H9 (cell line): ENCODE measurements at regions not wholly inside any gene's neighbourhood (a gene's known extent, or its start where the extent isn't known, plus 50 kb on each side); places are given as distances from the start of the nearest gene placed in this dataset.

ENCODE experiments used
- DNase-seq: peaks from one replicate; pipeline ENCODE4 v3.0.0-alpha.2; 2017
- H2AFZ ChIP-seq: one replicate; pipeline ENCODE4 v1.6.1; 2013; ENCODE audit warnings: mild to moderate bottlenecking, low read length, control low read depth, moderate library complexity
- H2AK5ac ChIP-seq: 2 replicates; pipeline ENCODE4 v1.6.1; 2013; ENCODE audit warnings: low read length, control low read depth, mixed read lengths; ENCODE audit not compliant: insufficient read length
- H2BK120ac ChIP-seq: one replicate; pipeline ENCODE4 v1.6.1; 2013; ENCODE audit warnings: low read depth, mild to moderate bottlenecking, low read length, control low read depth, inconsistent platforms; ENCODE audit not compliant: poor library complexity, severe bottlenecking
- H2BK12ac ChIP-seq: 2 replicates; pipeline ENCODE4 v1.6.1; 2013; ENCODE audit warnings: low read length, control low read depth, mixed read lengths, low read depth; ENCODE audit not compliant: insufficient read length
- H2BK15ac ChIP-seq: 2 replicates; pipeline ENCODE4 v1.6.1; 2013; ENCODE audit warnings: low read depth, low read length, control low read depth
- H2BK20ac ChIP-seq: one replicate; pipeline ENCODE4 v1.6.1; 2013; ENCODE audit warnings: low read depth, mild to moderate bottlenecking, low read length, control low read depth, inconsistent platforms; ENCODE audit not compliant: poor library complexity, severe bottlenecking
- H2BK5ac ChIP-seq: 2 replicates; pipeline ENCODE4 v1.6.1; 2013; ENCODE audit warnings: low read length, control low read depth, mixed read lengths; ENCODE audit not compliant: insufficient read length
- H3K14ac ChIP-seq: 2 replicates; pipeline ENCODE4 v1.6.1; 2013; ENCODE audit warnings: low read length, control low read depth; ENCODE audit not compliant: insufficient read depth
- H3K18ac ChIP-seq: 2 replicates; pipeline ENCODE4 v1.6.1; 2013; ENCODE audit warnings: low read depth, mild to moderate bottlenecking, mixed read lengths, low read length, control low read depth; ENCODE audit not compliant: insufficient read length
- H3K23ac ChIP-seq: 2 replicates; pipeline ENCODE4 v1.6.1; 2013; ENCODE audit warnings: low read length, control low read depth, mixed read lengths, low read depth; ENCODE audit not compliant: insufficient read length
- H3K23me2 ChIP-seq: 2 replicates; pipeline ENCODE4 v1.6.1; 2013; ENCODE audit warnings: low read depth, mild to moderate bottlenecking, mixed read lengths, low read length, control low read depth; ENCODE audit not compliant: insufficient read length, poor library complexity, severe bottlenecking
- H3K27ac ChIP-seq: 2 replicates; pipeline ENCODE4 v1.5.1; 2013; ENCODE audit warnings: low read length, control low read depth, mixed read lengths, low read depth; ENCODE audit not compliant: insufficient read length
- H3K27me3 ChIP-seq: 2 replicates; pipeline ENCODE4 v1.6.1; 2013; ENCODE audit warnings: low read length, control low read depth, inconsistent platforms; ENCODE audit not compliant: insufficient read depth
- H3K4ac ChIP-seq: 2 replicates; pipeline ENCODE4 v1.6.1; 2013; ENCODE audit warnings: low read depth, mild to moderate bottlenecking, control low read depth, inconsistent platforms, low read length, moderate library complexity
- H3K4me1 ChIP-seq: 2 replicates; pipeline ENCODE4 v1.6.1; 2013; ENCODE audit warnings: low read length, control low read depth, inconsistent platforms; ENCODE audit not compliant: insufficient read depth
- H3K4me2 ChIP-seq: 2 replicates; pipeline ENCODE4 v1.6.1; 2013; ENCODE audit warnings: low read length, control low read depth, mixed read lengths; ENCODE audit not compliant: insufficient read length, insufficient read depth
- H3K56ac ChIP-seq: 2 replicates; pipeline ENCODE4 v1.6.1; 2013; ENCODE audit warnings: low read depth, mild to moderate bottlenecking, mixed read lengths, low read length, control low read depth; ENCODE audit not compliant: insufficient read length
- H3K79me1 ChIP-seq: 2 replicates; pipeline ENCODE4 v1.6.1; 2013; ENCODE audit warnings: low read depth, mild to moderate bottlenecking, moderate library complexity, low read length, control low read depth, inconsistent platforms; ENCODE audit not compliant: insufficient read depth, poor library complexity, severe bottlenecking
- H3K79me2 ChIP-seq: 2 replicates; pipeline ENCODE4 v1.6.1; 2013; ENCODE audit warnings: low read length, control low read depth, inconsistent platforms; ENCODE audit not compliant: insufficient read depth
- H3K9ac ChIP-seq: 2 replicates; pipeline ENCODE4 v1.6.1; 2013; ENCODE audit warnings: low read length, control low read depth, mixed read lengths; ENCODE audit not compliant: insufficient read length; ENCODE audit errors: extremely low read depth
- H3K9me3 ChIP-seq: one replicate; pipeline ENCODE4 v1.6.1; 2013; ENCODE audit warnings: low read depth, low read length, inconsistent platforms; ENCODE audit not compliant: control insufficient read depth
- H3T11ph ChIP-seq: one replicate; pipeline ENCODE4 v1.6.1; 2013; ENCODE audit warnings: mild to moderate bottlenecking, low read length, control low read depth, inconsistent platforms
- H4K20me1 ChIP-seq: one replicate; pipeline ENCODE4 v1.6.1; 2013; ENCODE audit not compliant: control insufficient read depth, insufficient read length, insufficient read depth
- H4K5ac ChIP-seq: 2 replicates; pipeline ENCODE4 v1.6.1; 2013; ENCODE audit warnings: low read depth, mild to moderate bottlenecking, mixed read lengths, low read length, control low read depth; ENCODE audit not compliant: insufficient read length
- H4K8ac ChIP-seq: replicated peaks from 2 replicates; pipeline ENCODE4 v1.6.1; 2013; ENCODE audit warnings: low read length, control low read depth, mixed read lengths, low read depth; ENCODE audit not compliant: insufficient read length
- H4K91ac ChIP-seq: 2 replicates; pipeline ENCODE4 v1.6.1; 2013; ENCODE audit warnings: low read depth, mild to moderate bottlenecking, moderate library complexity, mixed read lengths, low read length, control low read depth; ENCODE audit not compliant: insufficient read length
- H3K27ac Mint-ChIP-seq, 3 experiments: 2 replicates in 2 of 3; 3 replicates in 1 of 3; pipeline ENCODE4 v1.8.0; 2020 to 2021; ENCODE audit warnings: mixed read lengths in 3 of 3, mild to moderate bottlenecking in 1 of 3, moderate library complexity in 1 of 3
- H3K27me3 Mint-ChIP-seq: 2 replicates; pipeline ENCODE4 v1.8.0; 2021; ENCODE audit warnings: low read depth, mild to moderate bottlenecking, moderate library complexity, mixed read lengths
- H3K36me3 Mint-ChIP-seq, 3 experiments: 2 replicates in 2 of 3; 3 replicates in 1 of 3; pipeline ENCODE4 v1.8.0; 2020 to 2021; ENCODE audit warnings: low read depth in 3 of 3, mixed read lengths in 3 of 3; ENCODE audit not compliant: insufficient read depth in 1 of 3
- H3K4me1 Mint-ChIP-seq, 2 experiments: 2 replicates each; pipeline ENCODE4 v1.8.0; 2020; ENCODE audit warnings: mixed read lengths in 2 of 2
- H3K4me3 Mint-ChIP-seq, 2 experiments: 2 replicates in 1 of 2; 3 replicates in 1 of 2; pipeline ENCODE4 v1.8.0; 2020 to 2021; ENCODE audit warnings: mild to moderate bottlenecking in 2 of 2, mixed read lengths in 2 of 2, moderate library complexity in 1 of 2
- H3K9me3 Mint-ChIP-seq, 2 experiments: 2 replicates in 1 of 2; 3 replicates in 1 of 2; pipeline ENCODE4 v1.8.0; 2020; ENCODE audit warnings: mild to moderate bottlenecking in 2 of 2, mixed read lengths in 2 of 2, moderate library complexity in 1 of 2
- CTCF ChIP-seq: fragments of 200-600 bp; sonication (generic); conservative IDR thresholded peaks from 3 replicates; pipeline ENCODE4 v1.8.0; 2021; ENCODE audit warnings: antibody characterized with exemption, mild to moderate bottlenecking
- WGBS: extraction: QIAGEN DNeasy Blood & Tissue Kit; methylation state at CpG from one replicate; pipeline ENCODE4 v1.1.7; 2013; ENCODE audit warnings: missing lambda C conversion rate, low lambda C conversion rate, mixed read lengths; ENCODE audit not compliant: insufficient read length; ENCODE audit errors: extremely low coverage; 5-methylcytosine and 5-hydroxymethylcytosine counted together

GRCh38 chr2:67709835-67710234 lies 312.7 kb downstream of the ETAA1 start:
- Histone ChIP-seq H3K14ac (no peak overlapping the region), H3K9me3 (no peaks in the 10 kb centered on the region), H3K9ac (no peak overlapping the region), H3K4ac (no peak overlapping the region), H2AK5ac (no peak overlapping the region), H3T11ph (no peak overlapping the region), H2BK120ac (no peak overlapping the region), H4K91ac (no peak overlapping the region), H2BK20ac (no peak overlapping the region), H2BK15ac (no peak overlapping the region), H2AFZ (no peak overlapping the region), H4K20me1 (no peaks in the 10 kb centered on the region), H2BK5ac (no peak overlapping the region), H3K27ac (no peak overlapping the region), H3K79me2 (no peaks in the 10 kb centered on the region), H3K18ac (no peak overlapping the region), H3K23me2 (no peaks in the 10 kb centered on the region), H3K56ac (no peak overlapping the region), H3K79me1 (no peaks in the 10 kb centered on the region), H3K4me1 (no peaks in the 10 kb centered on the region), H3K23ac (no peak overlapping the region), H4K5ac (no peak overlapping the region), H3K27me3 (no peaks in the 10 kb centered on the region), H2BK12ac (no peak overlapping the region), H3K4me2 (no peak overlapping the region), H4K8ac (no peak overlapping the region)
- no peaks in the 10 kb centered on the region for H3K9me3 Mint-ChIP-seq
- H3K4me3 Mint-ChIP-seq = no peak overlapping the region
- peaks cover 1% of the 10 kb centered on the region for H3K27me3 Mint-ChIP-seq
- TF ChIP-seq CTCF = no peak
- WGBS = no CpG with 5 or more reads among the region's 2 CpGs
- H3K4me1 Mint-ChIP-seq = no peaks in the 10 kb centered on the region
- no peak overlapping the region for H3K27ac Mint-ChIP-seq
- no peaks in the 10 kb centered on the region for H3K36me3 Mint-ChIP-seq
- no peak for DNase-seq
